HEK293T (cell line): ENCODE measurements at regions not wholly inside any gene's neighbourhood (a gene's known extent, or its start where the extent isn't known, plus 50 kb on each side); places are given as distances from the start of the nearest gene placed in this dataset.
A peak's percentile ranks its signal among the peaks of the same experiment; 100 is the strongest.

Experiments used
- CTCF ChIA-PET: fragments of 350-600 bp; formaldehyde crosslinking; extraction: SDS; loops from one replicate; lab custom pipeline; 2021; ENCODE audit warnings: antibody characterized with exemption, inconsistent platforms; lab: Yijun Ruan, JAX
- POLR2A ChIA-PET: fragments of 350-600 bp; formaldehyde crosslinking; extraction: SDS; loops from one replicate; lab custom pipeline; 2020; ENCODE audit warnings: antibody characterized with exemption, inconsistent platforms; lab: Yijun Ruan, JAX
- DNase-seq: peaks from one replicate; pipeline ENCODE4 v3.0.0; 2012; ENCODE audit warnings: mixed read lengths; ENCODE audit errors: extremely low spot score
- ARNT ChIP-seq: fragments of 450-650 bp; IDR thresholded peaks from 2 replicates; pipeline ENCODE4 v1.6.1; 2017; ENCODE audit warnings: mild to moderate bottlenecking
- BHLHE40 ChIP-seq: fragments of 450-650 bp; IDR thresholded peaks from 2 replicates; pipeline ENCODE4 v1.6.1; 2016; ENCODE audit warnings: mild to moderate bottlenecking, moderate library complexity, borderline replicate concordance
- CTBP1 ChIP-seq: fragments of 450-650 bp; IDR thresholded peaks from 2 replicates; pipeline ENCODE4 v1.6.1; 2016; ENCODE audit warnings: borderline replicate concordance
- ELF4 ChIP-seq: fragments of 450-650 bp; IDR thresholded peaks from 2 replicates; pipeline ENCODE4 v1.6.1; 2017; ENCODE audit warnings: antibody characterized with exemption
- FOXA1 ChIP-seq: fragments of 450-650 bp; IDR thresholded peaks from 2 replicates; pipeline ENCODE4 v1.6.1; 2016; ENCODE audit warnings: mild to moderate bottlenecking
- FOXK2 ChIP-seq: fragments of 450-650 bp; IDR thresholded peaks from 2 replicates; pipeline ENCODE4 v1.6.1; 2016; ENCODE audit warnings: mild to moderate bottlenecking
- FOXM1 ChIP-seq: fragments of 450-650 bp; IDR thresholded peaks from 2 replicates; pipeline ENCODE4 v1.6.1; 2017; ENCODE audit warnings: mild to moderate bottlenecking, borderline replicate concordance
- HDGF ChIP-seq: fragments of 450-650 bp; IDR thresholded peaks from 2 replicates; pipeline ENCODE4 v1.6.1; 2017; ENCODE audit warnings: antibody characterized with exemption, borderline replicate concordance
- L3MBTL2 ChIP-seq: fragments of 450-650 bp; conservative IDR thresholded peaks from 2 replicates; pipeline ENCODE4 v1.6.1; 2016; ENCODE audit warnings: mild to moderate bottlenecking
- LEF1 ChIP-seq: fragments of 450-650 bp; IDR thresholded peaks from 2 replicates; pipeline ENCODE4 v1.6.1; 2017; ENCODE audit warnings: mild to moderate bottlenecking, borderline replicate concordance
- NFRKB ChIP-seq: fragments of 450-650 bp; IDR thresholded peaks from 2 replicates; pipeline ENCODE4 v1.6.1; 2016; ENCODE audit warnings: mild to moderate bottlenecking, moderate library complexity
- SP1 ChIP-seq: fragments of 450-650 bp; IDR thresholded peaks from 2 replicates; pipeline ENCODE4 v1.6.1; 2017
- SUZ12 ChIP-seq: fragments of 450-650 bp; IDR thresholded peaks from 2 replicates; pipeline ENCODE4 v1.6.1; 2016; ENCODE audit warnings: mild to moderate bottlenecking
- TARDBP ChIP-seq: fragments of 450-650 bp; IDR thresholded peaks from 2 replicates; pipeline ENCODE4 v1.6.1; 2016
- ZNF384 ChIP-seq: fragments of 450-650 bp; IDR thresholded peaks from 2 replicates; pipeline ENCODE4 v1.6.1; 2016
- TF ChIP-seq, protein P1 (sequence below): fragments of 450-650 bp; IDR thresholded peaks from 2 replicates; pipeline ENCODE4 v1.6.1; 2016

DNA sequence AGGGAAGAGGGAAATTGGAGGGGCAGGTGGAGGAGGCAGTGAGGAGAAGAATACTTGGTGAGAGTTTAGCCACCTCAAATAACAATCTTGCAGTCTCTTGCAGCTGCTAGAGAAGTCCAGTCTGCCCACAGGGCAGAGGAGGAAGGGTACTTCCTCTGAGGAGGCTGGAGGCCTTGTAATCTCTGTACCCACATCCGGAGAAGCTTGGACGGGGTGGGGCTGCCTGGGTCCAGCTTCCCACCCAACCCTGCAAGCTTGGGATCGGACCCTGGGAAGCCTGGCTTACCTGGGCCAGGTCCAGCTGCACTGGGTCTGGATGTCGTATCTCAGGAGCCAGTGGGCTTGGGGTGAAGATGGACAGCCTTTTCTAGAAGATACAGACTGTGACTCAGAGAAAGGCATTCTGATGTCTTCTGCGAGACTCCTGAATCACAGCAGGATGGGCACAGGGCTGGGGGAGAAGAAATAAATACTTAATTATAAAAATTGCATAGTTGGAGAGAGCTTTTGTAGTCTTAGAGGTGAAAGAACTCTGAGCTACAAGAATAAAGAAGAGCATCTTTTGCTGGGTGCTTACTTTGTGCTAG lies 111.8 kb upstream of the JUN start:
- no peak for DNase-seq
- CTCF ChIA-PET, result no interaction called here
- no peak for TF ChIP-seq SP1
- POLR2A ChIA-PET, result no interaction called here

DNA sequence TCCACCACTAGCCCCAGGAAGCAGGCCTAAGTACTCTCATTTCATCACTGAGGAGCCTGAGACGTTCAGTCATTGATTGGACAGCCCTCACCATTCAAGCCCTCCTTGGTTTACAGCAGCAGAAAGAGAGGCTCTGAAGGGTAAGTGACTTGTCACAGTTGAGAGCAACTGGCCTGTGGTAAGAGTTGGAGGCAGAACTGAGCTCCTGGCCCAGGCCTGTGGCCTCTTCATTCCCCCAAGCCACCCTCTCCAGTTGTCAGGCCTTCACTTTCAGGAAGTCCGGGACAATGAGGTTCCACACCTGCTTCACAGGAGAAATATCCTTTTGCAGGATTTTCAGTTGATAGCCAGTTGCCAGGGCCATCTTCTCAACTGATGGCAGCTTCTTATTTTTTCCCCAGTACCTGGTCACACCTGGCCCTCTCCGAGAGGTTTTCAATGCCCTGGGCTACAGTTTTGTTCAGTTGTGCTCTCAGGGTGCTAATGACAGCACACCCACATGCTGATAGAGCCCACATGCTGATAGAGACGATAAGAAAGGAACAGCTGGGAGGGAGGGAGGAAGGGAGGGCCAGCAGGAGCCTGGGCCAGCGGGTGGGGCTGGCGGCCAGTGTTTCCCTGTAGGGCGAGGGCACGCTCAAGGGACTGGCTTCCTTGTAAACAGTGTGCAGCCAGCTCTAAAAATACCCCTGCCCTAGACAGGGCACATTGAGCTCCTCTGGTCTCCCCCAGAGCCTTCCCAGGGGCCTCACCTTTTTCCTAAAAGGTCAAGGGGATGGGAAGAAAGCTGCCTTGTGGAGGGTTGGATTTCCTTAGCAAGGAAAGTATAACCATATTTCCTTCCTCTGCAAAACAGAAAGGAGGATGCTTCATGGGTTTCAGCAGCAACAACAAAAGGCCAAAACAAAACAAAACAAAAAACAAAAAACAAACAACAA lies 112.7 kb upstream of the JUN start:
- ChIA-PET CTCF (interaction anchor here (0.5 to 0.9 kb wide), 2 partner anchors 14 to 32 kb away, joined by 3 to 4 read pairs; no protein-coding TSS in a partner anchor), POLR2A (no interaction called here)
- TF ChIP-seq FOXM1 (no peak), FOXA1 (no peak), NFRKB (no peak), CTBP1 (no peak), BHLHE40 (no peak), L3MBTL2 (no peak), ZNF384 (no peak), SP1 (no peak), SUZ12 (no peak), ELF4 (no peak), FOXK2 (no peak), ARNT (no peak)
- no peak for DNase-seq

DNA sequence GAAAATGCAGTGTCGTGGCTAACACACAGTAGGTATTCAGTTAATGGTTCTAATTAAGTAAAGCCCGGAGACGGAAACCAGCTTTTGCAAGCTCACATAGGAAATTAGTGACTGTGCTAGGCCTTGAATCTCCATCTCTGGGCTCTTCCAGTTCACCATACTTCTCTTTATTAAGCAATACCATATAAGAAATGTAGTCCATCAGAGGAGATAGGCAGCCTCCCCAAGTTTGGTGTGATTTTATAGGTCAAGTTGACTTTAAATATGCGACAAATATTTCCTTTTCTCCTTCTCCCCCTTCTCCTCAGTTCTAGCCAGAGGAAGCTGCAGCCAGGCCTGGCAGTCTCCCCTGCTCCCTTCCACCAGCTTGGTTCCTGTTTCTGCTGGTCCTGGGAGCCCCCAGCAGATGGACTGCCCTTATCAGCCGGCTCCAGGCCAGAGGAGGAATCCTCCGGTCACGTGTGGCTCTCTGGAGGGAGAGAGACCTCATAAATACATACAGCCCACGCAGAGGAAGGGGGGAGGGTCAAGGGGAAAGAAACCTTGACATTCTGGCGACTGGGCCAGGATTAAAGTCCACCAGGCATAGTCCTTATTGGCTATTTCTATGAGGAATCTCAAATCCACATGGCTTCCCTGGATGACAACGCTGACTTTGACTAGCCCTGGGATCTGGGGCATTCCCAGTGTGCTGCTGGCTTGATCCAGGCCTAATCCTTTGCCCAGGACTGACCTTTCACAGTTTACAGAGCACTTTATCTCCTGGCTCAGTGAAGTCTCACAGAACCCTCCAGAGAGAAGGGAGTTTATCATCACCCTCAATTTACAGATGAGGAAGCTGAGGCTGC lies 115.1 kb upstream of the JUN start:
- POLR2A ChIA-PET, result interaction anchor here (0.7 to 1.8 kb wide), 3 partner anchors 16 to 119 kb away, joined by 3 to 5 read pairs (median 5); partner anchors contain the start of gene JUN
- no peak for DNase-seq
- TF ChIP-seq TARDBP, result no peak
- no peak for TF ChIP-seq ARNT
- no peak for TF ChIP-seq ELF4
- no peak for TF ChIP-seq BHLHE40
- no peak for TF ChIP-seq ZNF384
- no peak for TF ChIP-seq LEF1
- no peak for TF ChIP-seq FOXM1
- CTCF ChIA-PET, result interaction anchor here (0.7 kb wide), 1 partner anchor 407 kb away, joined by 3 read pairs; no protein-coding TSS in a partner anchor

DNA sequence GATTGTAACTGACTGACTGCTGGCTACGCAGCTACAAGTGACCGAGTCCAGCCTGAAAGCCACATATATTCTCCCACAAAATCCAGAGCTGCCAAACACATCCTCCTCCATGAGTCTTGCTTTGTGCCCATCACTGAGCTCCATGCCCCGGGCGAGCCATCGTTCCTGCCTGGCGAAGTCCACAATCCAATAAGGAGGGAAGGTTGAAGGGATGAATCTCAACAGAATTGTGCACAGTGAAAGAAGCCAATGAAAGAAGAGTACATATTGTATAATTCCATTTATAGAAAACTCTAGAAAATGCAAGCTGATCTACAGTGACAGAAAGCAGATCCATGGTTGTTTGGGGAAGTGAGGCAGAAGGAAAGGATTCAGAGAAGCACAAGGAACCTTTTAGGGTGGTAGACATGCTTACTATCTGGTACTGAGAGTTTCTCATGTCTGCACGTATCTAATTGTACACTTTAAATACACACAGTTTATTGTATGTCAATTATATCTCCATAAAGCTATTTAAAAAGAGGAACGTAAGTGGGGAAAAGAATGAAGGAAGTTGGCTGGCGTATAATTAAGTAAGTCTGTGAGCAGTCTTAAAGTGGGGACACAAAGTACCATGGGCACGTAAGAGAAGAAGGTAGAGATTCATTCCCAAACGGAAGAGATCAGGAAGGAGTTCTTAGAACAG lies 115.9 kb upstream of the JUN start:
- CTCF ChIA-PET, result interaction anchor here (0.7 kb wide), 1 partner anchor 406 kb away, joined by 3 read pairs; no protein-coding TSS in a partner anchor
- DNase-seq, result no peak
- TF ChIP-seq ZNF384 (no peak), FOXK2 (no peak)
- POLR2A ChIA-PET, result interaction anchor here (0.9 to 1.8 kb wide), 3 partner anchors 17 to 120 kb away, joined by 3 to 5 read pairs (median 5); partner anchors contain the start of gene JUN

DNA sequence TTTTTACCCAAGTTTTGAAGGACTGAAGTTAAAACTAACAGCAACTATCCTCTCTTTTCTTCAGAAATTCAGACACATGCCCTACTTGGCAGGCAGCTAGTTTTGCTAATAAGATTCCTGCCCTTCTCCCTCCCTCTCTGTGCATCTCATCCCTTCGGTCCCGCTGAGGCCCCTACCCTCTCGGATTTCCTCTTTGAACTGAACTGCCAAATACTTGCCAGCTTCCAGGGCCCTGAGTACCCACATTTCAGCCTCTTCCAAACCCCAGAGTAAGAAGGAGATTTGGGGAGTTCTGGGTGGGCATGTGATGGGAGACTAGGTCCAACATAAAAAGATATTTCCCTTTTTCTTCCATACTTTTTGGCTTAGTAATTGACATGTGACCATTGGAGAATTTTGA lies 116.5 kb upstream of the JUN start:
- ChIA-PET POLR2A (interaction anchor here (0.9 to 1.8 kb wide), 2 partner anchors 18 to 117 kb away, joined by 3 to 5 read pairs; partner anchors contain the start of gene JUN), CTCF (interaction anchor here (0.6 kb wide), 1 partner anchor 455 kb away, joined by 5 read pairs; no protein-coding TSS in a partner anchor)
- TF ChIP-seq ELF4 (no peak), CTBP1 (no peak), L3MBTL2 (no peak), SP1 (no peak), NFRKB (no peak), ZNF384 (no peak), TARDBP (no peak), SUZ12 (no peak), FOXA1 (no peak), LEF1 (no peak), ARNT (no peak), HDGF (no peak), FOXM1 (no peak), FOXK2 (no peak), BHLHE40 (no peak)
- TF ChIP-seq, protein P1, sequence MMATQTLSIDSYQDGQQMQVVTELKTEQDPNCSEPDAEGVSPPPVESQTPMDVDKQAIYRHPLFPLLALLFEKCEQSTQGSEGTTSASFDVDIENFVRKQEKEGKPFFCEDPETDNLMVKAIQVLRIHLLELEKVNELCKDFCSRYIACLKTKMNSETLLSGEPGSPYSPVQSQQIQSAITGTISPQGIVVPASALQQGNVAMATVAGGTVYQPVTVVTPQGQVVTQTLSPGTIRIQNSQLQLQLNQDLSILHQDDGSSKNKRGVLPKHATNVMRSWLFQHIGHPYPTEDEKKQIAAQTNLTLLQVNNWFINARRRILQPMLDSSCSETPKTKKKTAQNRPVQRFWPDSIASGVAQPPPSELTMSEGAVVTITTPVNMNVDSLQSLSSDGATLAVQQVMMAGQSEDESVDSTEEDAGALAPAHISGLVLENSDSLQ, result no peak
- DNase-seq, result no peak

DNA sequence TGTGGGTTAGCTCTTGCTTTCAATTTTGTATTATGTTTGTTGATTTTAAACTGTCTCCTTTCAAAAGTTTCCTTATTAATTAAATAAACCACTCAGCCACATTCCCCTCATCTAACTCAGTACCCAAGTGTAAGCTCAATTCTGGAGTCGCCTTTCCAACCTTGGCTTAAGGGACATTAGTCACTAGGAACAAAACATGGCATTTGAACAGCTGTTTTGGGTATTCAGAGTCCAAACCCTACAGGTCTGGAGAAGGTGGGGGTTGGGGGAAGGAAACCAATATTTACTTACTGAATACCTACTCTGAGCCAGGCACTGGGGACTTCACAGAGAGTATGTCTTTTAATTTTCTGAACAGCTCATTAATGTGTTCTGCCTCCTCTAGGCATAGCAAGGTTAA lies 117.2 kb upstream of the JUN start:
- peak; percentile 2 for DNase-seq
- POLR2A ChIA-PET, result interaction anchor here (1.8 kb wide), 1 partner anchor 117 kb away, joined by 5 read pairs; the partner anchor contains the start of gene JUN
- CTCF ChIA-PET, result interaction anchor here (0.6 kb wide), 1 partner anchor 454 kb away, joined by 5 read pairs; no protein-coding TSS in a partner anchor
- TF ChIP-seq ARNT (no peak), FOXK2 (no peak), L3MBTL2 (no peak), HDGF (no peak), LEF1 (no peak), ELF4 (no peak), TARDBP (no peak), BHLHE40 (no peak), NFRKB (no peak), FOXM1 (no peak), SP1 (no peak), FOXA1 (no peak), CTBP1 (no peak), ZNF384 (no peak), SUZ12 (no peak)
- TF ChIP-seq, protein P1, result no peak
